ENCODE measurements at regions not wholly inside any gene's neighbourhood (a gene's known extent, or its start where the extent isn't known, plus 50 kb on each side); places are given as distances from the start of the nearest gene placed in this dataset.

DNA sequence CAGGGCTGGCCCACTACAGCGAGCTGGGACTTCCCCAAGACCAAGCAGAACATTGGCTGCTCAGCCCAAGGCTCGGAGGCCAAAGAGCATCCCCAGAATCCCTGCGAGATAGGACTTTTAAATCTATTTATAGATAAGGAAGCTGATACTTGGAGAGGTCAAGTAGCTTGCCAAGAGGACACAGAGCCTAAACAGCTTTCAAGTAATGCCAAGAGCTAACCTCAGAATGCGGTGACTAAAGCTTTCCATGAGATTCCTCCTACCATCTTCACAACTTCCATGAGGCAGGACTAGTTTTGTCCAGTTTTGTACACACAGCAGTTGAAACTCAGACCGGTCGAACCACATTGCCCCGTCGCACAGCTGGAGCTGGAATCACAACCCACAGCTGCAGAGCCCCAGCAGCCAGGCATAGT is 168.1 kb upstream of the TOP1 start:
- TF ChIP-seq POLR2A (IDR thresholded peaks at IDR 0.05) (no peak), CTCF (IDR thresholded peaks at IDR 0.05 in 8 of 11, conservative IDR thresholded peaks at IDR 0.05 in 3 of 11) (no peak), POLR2AphosphoS5 (IDR thresholded peaks at IDR 0.05) (no peak)

Measured in spleen (tissue), 7 donors.